ENCODE measurements at regions not wholly inside any gene's neighbourhood (a gene's known extent, or its start where the extent isn't known, plus 50 kb on each side); places are given as distances from the start of the nearest gene placed in this dataset.

DNA sequence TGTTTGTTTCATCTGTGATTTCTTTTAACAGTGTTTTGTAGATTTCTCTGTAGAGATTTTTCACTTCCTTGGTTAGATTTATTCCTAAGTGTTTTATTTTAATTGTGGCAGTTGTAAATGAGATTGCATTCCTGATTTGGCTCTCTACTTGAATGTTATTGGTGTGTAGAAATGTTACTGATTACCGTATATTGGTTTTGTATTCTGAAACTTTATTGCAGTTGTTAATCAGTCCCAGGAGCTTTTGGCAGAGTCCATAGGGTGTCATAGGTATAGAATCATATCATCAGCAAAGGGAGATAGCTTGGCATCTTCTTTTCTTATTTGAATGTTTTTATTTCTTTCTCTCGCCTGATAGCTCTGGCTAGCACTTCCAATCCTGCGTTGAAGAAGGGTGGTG is 1386.7 kb downstream of the SLITRK5 start:
- ATAC-seq: no peak
- H3K4me1 Mint-ChIP-seq: peaks cover 8% of the 10 kb centered on the region
- CTCF ChIA-PET: no interaction called here
- no peaks in the 10 kb centered on the region for H3K36me3 Mint-ChIP-seq
- TF ChIP-seq, protein P1, sequence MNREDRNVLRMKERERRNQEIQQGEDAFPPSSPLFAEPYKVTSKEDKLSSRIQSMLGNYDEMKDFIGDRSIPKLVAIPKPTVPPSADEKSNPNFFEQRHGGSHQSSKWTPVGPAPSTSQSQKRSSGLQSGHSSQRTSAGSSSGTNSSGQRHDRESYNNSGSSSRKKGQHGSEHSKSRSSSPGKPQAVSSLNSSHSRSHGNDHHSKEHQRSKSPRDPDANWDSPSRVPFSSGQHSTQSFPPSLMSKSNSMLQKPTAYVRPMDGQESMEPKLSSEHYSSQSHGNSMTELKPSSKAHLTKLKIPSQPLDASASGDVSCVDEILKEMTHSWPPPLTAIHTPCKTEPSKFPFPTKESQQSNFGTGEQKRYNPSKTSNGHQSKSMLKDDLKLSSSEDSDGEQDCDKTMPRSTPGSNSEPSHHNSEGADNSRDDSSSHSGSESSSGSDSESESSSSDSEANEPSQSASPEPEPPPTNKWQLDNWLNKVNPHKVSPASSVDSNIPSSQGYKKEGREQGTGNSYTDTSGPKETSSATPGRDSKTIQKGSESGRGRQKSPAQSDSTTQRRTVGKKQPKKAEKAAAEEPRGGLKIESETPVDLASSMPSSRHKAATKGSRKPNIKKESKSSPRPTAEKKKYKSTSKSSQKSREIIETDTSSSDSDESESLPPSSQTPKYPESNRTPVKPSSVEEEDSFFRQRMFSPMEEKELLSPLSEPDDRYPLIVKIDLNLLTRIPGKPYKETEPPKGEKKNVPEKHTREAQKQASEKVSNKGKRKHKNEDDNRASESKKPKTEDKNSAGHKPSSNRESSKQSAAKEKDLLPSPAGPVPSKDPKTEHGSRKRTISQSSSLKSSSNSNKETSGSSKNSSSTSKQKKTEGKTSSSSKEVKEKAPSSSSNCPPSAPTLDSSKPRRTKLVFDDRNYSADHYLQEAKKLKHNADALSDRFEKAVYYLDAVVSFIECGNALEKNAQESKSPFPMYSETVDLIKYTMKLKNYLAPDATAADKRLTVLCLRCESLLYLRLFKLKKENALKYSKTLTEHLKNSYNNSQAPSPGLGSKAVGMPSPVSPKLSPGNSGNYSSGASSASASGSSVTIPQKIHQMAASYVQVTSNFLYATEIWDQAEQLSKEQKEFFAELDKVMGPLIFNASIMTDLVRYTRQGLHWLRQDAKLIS (CRISPR knock-in tag; IDR thresholded peaks at IDR 0.05; ENCODE audit: borderline replicate concordance): no peak
- TF ChIP-seq ZNF423 (CRISPR knock-in tag; IDR thresholded peaks at IDR 0.05) (no peak), ZNF232 (CRISPR knock-in tag; IDR thresholded peaks at IDR 0.05) (no peak)
- DNase-seq (ENCODE audit: low spot score): no peak
- no peaks in the 10 kb centered on the region for H3K27me3 Mint-ChIP-seq (ENCODE audit: low read depth)
- POLR2A ChIA-PET: no interaction called here
- no peak overlapping the region for H3K4me3 Mint-ChIP-seq
- H3K9me3 Mint-ChIP-seq: peaks cover 10% of the 10 kb centered on the region
- no peak overlapping the region for H3K27ac Mint-ChIP-seq

DNA sequence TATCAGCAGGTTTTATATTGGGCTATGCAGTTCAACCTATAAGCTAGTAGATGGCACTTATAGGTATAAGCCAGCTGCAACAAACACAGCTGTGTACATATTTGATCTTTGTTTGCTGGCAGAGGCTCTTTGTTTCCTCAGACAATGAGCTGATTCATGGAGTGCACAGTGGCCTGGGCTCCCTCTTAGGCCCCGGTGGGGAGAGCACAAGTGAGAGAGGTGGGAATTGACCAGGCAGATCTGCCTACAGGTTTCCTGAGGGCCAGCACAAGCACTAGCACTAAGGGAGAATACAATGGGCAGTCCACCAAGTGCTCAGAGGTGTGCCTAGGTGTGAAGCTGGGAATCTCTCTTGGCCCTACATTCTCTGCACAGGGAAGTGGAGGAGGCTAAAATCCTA is 1390.7 kb downstream of the SLITRK5 start:
- ChIA-PET CTCF (no interaction called here), POLR2A (no interaction called here)
- Mint-ChIP-seq H3K9me3 (peaks cover 4% of the 10 kb centered on the region; the same call in 1 of the 2 replicates), H3K36me3 (no peaks in the 10 kb centered on the region), H3K4me3 (no peak overlapping the region), H3K27ac (no peak overlapping the region), H3K27me3 (ENCODE audit: low read depth) (no peaks in the 10 kb centered on the region), H3K4me1 (peaks cover 8% of the 10 kb centered on the region)
- DNase-seq (ENCODE audit: low spot score) (no peak), ATAC-seq (peak; percentile 65)
- TF ChIP-seq, protein P2, sequence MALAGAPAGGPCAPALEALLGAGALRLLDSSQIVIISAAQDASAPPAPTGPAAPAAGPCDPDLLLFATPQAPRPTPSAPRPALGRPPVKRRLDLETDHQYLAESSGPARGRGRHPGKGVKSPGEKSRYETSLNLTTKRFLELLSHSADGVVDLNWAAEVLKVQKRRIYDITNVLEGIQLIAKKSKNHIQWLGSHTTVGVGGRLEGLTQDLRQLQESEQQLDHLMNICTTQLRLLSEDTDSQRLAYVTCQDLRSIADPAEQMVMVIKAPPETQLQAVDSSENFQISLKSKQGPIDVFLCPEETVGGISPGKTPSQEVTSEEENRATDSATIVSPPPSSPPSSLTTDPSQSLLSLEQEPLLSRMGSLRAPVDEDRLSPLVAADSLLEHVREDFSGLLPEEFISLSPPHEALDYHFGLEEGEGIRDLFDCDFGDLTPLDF (CRISPR knock-in tag; IDR thresholded peaks at IDR 0.05): no peak
- TF ChIP-seq PRRX2 (CRISPR knock-in tag; IDR thresholded peaks at IDR 0.05) (no peak), ZNF317 (CRISPR knock-in tag; IDR thresholded peaks at IDR 0.05; ENCODE audit: borderline replicate concordance, low read depth) (no peak), NFATC4 (CRISPR knock-in tag; IDR thresholded peaks at IDR 0.05) (no peak)
- TF ChIP-seq, protein P3, sequence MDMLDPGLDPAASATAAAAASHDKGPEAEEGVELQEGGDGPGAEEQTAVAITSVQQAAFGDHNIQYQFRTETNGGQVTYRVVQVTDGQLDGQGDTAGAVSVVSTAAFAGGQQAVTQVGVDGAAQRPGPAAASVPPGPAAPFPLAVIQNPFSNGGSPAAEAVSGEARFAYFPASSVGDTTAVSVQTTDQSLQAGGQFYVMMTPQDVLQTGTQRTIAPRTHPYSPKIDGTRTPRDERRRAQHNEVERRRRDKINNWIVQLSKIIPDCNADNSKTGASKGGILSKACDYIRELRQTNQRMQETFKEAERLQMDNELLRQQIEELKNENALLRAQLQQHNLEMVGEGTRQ (CRISPR knock-in tag; IDR thresholded peaks at IDR 0.05): no peak
- TF ChIP-seq, protein P4, sequence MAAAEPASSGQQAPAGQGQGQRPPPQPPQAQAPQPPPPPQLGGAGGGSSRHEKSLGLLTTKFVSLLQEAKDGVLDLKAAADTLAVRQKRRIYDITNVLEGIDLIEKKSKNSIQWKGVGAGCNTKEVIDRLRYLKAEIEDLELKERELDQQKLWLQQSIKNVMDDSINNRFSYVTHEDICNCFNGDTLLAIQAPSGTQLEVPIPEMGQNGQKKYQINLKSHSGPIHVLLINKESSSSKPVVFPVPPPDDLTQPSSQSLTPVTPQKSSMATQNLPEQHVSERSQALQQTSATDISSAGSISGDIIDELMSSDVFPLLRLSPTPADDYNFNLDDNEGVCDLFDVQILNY (CRISPR knock-in tag; IDR thresholded peaks at IDR 0.05): no peak
- TF ChIP-seq, protein P5, sequence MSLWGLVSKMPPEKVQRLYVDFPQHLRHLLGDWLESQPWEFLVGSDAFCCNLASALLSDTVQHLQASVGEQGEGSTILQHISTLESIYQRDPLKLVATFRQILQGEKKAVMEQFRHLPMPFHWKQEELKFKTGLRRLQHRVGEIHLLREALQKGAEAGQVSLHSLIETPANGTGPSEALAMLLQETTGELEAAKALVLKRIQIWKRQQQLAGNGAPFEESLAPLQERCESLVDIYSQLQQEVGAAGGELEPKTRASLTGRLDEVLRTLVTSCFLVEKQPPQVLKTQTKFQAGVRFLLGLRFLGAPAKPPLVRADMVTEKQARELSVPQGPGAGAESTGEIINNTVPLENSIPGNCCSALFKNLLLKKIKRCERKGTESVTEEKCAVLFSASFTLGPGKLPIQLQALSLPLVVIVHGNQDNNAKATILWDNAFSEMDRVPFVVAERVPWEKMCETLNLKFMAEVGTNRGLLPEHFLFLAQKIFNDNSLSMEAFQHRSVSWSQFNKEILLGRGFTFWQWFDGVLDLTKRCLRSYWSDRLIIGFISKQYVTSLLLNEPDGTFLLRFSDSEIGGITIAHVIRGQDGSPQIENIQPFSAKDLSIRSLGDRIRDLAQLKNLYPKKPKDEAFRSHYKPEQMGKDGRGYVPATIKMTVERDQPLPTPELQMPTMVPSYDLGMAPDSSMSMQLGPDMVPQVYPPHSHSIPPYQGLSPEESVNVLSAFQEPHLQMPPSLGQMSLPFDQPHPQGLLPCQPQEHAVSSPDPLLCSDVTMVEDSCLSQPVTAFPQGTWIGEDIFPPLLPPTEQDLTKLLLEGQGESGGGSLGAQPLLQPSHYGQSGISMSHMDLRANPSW (CRISPR knock-in tag; conservative IDR thresholded peaks at IDR 0.05; ENCODE audit: low read depth): no peak

DNA sequence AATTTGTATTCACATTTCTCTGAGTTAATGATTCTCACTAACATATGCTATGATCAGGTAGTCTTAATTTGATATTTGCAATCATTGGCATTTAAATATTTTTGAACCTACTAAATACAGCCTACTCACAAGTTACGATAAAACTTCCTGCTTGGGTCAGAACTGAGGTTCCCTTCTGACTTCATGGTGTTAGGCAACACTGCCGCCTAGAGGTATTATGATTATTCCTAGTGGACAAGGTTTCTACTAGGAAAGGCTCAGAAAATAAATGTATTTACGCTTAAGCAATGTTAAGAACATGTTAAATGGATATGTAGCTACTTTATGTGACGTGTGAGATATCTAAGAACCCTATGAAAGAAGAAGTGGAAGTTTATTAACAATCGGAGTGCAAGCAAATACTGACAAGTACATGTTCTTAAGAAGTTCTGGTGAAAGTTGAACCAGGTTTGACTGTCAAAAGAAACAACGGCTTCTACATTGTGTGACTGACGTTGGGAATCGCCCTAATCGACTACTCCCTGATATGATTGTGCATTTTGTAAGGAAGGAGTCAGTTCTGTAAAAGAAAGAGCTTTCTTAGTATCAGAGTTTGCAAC is 1395.8 kb downstream of the SLITRK5 start:
- Mint-ChIP-seq H3K4me1 (peaks cover 4% of the 10 kb centered on the region), H3K27me3 (ENCODE audit: low read depth) (no peaks in the 10 kb centered on the region), H3K27ac (no peak overlapping the region), H3K4me3 (no peak overlapping the region), H3K9me3 (no peaks in the 10 kb centered on the region), H3K36me3 (no peaks in the 10 kb centered on the region)
- POLR2A ChIA-PET: no interaction called here
- ATAC-seq: peak; percentile 80
- DNase-seq (ENCODE audit: low spot score): peak; percentile 18
- CTCF ChIA-PET: no interaction called here
- TF ChIP-seq, protein P6, sequence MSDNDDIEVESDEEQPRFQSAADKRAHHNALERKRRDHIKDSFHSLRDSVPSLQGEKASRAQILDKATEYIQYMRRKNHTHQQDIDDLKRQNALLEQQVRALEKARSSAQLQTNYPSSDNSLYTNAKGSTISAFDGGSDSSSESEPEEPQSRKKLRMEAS (CRISPR knock-in tag; IDR thresholded peaks at IDR 0.05): no peak
- TF ChIP-seq, protein P7, sequence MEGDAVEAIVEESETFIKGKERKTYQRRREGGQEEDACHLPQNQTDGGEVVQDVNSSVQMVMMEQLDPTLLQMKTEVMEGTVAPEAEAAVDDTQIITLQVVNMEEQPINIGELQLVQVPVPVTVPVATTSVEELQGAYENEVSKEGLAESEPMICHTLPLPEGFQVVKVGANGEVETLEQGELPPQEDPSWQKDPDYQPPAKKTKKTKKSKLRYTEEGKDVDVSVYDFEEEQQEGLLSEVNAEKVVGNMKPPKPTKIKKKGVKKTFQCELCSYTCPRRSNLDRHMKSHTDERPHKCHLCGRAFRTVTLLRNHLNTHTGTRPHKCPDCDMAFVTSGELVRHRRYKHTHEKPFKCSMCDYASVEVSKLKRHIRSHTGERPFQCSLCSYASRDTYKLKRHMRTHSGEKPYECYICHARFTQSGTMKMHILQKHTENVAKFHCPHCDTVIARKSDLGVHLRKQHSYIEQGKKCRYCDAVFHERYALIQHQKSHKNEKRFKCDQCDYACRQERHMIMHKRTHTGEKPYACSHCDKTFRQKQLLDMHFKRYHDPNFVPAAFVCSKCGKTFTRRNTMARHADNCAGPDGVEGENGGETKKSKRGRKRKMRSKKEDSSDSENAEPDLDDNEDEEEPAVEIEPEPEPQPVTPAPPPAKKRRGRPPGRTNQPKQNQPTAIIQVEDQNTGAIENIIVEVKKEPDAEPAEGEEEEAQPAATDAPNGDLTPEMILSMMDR (IDR thresholded peaks at IDR 0.05): peak; percentile 43
- TF ChIP-seq ZNF219 (CRISPR knock-in tag; IDR thresholded peaks at IDR 0.05; ENCODE audit: borderline replicate concordance): no peak
- TF ChIP-seq, protein P8, sequence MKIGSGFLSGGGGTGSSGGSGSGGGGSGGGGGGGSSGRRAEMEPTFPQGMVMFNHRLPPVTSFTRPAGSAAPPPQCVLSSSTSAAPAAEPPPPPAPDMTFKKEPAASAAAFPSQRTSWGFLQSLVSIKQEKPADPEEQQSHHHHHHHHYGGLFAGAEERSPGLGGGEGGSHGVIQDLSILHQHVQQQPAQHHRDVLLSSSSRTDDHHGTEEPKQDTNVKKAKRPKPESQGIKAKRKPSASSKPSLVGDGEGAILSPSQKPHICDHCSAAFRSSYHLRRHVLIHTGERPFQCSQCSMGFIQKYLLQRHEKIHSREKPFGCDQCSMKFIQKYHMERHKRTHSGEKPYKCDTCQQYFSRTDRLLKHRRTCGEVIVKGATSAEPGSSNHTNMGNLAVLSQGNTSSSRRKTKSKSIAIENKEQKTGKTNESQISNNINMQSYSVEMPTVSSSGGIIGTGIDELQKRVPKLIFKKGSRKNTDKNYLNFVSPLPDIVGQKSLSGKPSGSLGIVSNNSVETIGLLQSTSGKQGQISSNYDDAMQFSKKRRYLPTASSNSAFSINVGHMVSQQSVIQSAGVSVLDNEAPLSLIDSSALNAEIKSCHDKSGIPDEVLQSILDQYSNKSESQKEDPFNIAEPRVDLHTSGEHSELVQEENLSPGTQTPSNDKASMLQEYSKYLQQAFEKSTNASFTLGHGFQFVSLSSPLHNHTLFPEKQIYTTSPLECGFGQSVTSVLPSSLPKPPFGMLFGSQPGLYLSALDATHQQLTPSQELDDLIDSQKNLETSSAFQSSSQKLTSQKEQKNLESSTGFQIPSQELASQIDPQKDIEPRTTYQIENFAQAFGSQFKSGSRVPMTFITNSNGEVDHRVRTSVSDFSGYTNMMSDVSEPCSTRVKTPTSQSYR (CRISPR knock-in tag; IDR thresholded peaks at IDR 0.05): no peak
- TF ChIP-seq, protein P9, sequence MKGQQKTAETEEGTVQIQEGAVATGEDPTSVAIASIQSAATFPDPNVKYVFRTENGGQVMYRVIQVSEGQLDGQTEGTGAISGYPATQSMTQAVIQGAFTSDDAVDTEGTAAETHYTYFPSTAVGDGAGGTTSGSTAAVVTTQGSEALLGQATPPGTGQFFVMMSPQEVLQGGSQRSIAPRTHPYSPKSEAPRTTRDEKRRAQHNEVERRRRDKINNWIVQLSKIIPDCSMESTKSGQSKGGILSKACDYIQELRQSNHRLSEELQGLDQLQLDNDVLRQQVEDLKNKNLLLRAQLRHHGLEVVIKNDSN (CRISPR knock-in tag; IDR thresholded peaks at IDR 0.05): no peak
- no peak for TF ChIP-seq NR2C2 (CRISPR knock-in tag; IDR thresholded peaks at IDR 0.05)
